M059J (cell line): ENCODE measurements at regions not wholly inside any gene's neighbourhood (a gene's known extent, or its start where the extent isn't known, plus 50 kb on each side); places are given as distances from the start of the nearest gene placed in this dataset.

Source experiments
- DNase-seq: peaks from one replicate; pipeline ENCODE4 v3.0.0-alpha.2; 2012; ENCODE audit warnings: low read depth

DNA sequence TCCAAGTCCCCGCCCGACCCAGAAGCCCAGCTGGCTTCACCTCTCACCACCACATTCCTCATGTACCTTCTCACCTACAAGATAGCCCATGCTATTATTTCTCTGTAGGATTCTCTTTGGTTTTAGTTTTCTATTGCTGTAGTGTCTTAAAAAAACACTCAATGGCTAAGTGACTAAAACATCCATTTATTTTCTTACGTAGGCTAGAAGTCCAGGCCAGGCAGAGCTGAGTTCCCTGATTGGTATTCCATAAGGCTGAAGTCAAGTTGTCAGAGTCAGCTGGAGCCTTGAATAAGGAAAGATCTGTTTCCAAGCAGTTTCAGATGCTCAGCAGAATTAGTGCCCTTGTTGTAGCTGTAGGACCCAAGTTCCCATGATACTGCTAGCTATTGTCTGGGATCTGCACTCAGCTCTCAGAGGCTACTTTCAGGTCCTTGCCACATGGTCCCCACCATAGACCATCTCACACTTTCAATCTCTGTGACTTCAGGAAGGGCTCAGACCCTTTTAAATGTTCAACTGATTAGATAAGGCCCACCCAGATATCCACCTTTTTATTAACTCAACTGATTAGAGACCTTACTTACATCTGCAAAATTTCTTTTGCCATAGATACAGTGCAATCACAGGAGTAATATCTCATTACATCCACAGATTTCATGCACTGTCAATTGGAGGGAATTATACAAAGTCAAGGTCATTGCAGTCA is 371.0 kb downstream of the TGFB2 start:
- no peak for DNase-seq

DNA sequence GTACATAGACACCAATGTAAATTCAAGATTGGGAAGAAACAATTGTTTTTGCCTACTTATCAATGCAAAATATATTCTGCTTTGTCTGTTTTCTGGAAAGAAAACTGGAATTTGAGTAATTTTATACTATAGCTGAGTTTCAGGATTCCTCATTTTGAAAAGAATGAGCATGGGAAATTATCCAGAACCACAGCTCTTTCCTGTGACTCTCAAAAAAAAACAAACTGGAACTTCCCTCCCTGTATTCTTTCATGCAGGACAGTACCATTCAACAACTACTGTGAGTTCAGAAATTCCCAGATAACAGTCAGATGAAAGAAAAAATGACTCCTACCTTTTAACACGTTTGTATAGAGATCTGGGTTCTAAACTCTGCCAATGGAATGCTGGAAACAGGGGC is 372.4 kb downstream of the TGFB2 start:
- peak; percentile 60 for DNase-seq

DNA sequence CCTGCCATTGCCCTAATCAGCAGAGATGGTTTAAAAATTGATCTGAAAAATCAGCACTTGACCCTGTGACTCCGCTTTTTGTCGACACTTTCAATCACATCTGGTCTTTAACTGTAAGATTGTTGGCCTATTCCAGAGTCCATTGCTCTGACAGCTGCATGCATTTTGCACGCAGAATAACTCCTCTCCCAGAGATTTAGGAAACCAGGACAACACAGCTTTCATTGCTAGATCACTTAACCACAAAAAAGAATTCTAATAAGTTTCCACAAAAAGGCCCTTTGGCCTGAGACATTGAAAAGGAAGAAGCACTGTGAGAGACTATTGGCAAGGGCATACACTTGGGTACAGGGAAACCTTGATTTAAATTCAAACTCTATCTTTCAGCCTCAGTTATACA is 373.1 kb downstream of the TGFB2 start:
- peak; percentile 66 for DNase-seq

DNA sequence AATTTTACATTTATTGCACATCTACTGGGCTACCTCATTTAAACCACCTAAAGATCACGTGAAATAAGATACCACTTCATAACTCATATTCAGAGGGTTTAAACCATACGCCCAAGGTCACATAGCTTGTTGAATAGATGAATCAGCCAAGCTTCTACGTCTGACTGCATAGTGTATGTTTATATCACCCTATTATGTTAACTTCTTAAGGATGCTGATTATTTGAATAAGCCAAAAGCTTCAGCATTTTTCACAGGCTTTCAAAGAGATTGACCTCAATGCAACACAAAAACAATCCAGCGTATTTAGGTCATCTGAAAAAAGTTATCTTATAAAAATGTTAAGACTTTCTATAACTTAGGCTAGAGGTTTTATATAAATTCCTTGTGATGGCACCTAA is 373.8 kb downstream of the TGFB2 start:
- peak; percentile 16 for DNase-seq

DNA sequence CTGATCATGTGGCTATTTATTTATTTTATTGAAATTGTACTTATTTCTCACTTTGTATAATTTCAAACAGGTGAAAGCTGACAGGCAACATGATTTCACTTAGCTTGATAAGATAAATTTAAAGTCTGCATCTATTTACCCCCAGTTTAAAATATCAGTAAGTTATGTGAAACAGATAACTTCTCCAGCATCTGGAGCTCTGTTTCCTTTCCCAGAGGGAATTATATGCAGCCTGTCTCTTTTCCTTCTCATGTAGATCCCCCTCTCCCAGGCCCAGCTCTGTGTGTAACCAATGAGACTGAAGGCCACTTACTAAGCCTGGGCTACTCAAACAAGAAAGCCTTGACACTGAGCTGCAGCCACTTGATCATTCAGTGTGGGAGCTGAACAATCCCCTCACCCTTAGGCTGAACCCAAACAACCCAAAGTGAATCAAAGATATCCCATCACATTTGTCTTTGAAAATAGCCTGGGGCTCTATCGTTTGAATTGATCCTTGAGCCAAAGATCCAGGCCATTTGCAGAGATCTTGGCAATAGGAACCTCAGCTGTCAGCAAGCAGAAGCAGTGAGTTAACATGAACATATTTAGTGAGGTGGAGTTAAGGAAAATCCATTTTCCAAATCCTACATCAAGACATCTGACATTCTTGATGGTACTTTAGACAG is 383.9 kb downstream of the TGFB2 start:
- DNase-seq: no peak

DNA sequence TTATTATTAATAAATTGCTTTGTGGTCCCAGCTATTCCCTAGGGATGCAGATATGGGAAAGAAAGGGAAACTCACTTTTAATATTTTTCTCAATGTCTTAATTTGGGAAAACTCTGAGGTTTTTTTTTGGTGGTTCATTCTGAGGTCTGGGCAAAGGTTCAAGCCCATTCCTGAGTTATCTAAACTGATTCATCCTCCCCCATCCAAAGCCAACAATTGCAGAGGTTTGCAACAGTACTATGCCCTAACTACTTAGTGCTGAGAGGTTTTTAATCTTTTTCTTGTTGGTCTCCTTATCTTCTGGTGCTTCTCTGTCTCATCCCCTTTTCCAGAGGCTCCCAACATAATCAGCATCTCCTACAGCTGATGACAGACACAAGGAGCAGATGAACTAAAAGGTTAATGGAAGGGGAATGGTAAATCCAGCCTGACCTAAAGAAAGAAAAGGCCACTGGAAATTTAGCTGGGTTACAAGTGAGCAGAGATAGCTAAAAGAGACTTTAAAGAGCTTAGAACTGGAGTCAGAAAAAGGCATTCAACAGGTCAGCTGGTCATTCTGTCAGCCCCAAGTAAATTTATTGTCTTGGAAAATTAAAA is 390.4 kb downstream of the TGFB2 start:
- peak; percentile 74 for DNase-seq

DNA sequence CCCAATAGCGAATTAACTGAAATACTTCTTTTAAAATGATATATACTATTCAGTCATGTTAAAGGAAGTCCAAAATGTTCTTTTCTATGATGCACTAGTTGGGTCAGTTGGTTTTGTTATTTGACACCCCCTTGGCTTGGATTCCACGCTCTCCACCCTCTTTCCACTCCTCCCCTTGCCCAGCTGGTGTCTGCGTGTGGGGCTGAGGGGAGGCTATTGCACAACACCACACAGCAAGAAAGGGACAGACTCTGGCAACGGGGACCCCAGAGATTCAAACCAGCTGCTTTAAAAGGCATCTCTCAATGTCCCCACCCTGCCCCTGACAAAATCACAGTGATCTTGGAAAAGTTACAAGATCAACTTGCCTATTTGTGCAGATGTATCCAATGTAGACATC is 394.3 kb downstream of the TGFB2 start:
- no peak for DNase-seq

DNA sequence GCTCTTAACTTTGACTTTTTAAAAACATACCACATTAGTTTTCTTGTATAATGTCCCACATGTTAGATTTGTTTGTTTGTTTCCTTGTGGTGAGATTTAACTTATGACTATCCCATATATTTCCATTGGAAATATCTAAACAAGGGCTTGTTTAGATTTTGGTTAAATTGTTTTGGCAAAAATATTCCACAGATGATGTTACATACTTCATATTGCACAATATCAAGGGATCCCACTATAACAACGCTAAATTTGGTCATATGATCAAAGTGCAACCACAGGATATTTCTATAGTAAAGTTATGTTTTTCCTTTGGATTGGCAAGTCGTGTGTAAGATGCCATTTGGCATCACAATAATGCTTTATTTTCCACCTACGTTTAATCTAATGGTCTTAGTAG is 396.7 kb downstream of the TGFB2 start:
- DNase-seq: peak; percentile 10

DNA sequence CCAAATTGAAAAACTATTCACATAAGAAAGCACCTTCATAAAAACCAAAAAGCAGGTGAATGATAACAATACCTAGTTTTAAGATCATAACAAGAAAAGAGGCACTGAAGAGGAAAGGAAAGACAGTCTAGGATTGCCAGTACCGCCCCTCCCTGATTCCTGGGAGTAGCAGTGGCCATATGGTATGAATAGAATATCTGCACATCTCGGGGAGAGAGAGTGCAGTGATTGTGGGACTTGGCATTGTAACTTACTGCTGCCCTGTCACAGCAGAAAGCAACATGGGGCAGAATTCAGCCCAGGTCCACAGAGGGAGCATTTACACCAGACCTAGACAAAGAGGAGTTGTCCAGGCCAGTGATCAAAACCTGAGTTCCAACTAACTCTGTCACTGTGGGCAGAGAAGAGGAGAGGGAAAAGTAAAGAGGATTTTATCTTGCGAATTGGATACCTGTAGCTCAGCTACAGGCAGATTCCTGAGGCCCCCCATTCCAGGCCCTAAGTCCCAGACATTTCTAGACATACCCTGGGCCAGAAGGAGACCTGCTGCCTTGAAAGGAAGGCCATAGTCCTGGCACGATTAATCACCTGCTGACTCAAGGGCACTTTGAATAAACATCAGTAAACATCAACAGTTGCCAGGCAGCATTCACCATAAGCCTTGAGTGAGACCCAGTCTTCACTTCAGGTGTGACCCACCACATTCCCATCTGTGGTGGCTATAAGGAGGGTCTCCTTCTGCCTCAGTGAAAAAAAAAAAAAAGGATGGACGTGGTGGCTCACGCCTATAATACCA is 397.5 kb downstream of the TGFB2 start:
- DNase-seq: peak; percentile 89

DNA sequence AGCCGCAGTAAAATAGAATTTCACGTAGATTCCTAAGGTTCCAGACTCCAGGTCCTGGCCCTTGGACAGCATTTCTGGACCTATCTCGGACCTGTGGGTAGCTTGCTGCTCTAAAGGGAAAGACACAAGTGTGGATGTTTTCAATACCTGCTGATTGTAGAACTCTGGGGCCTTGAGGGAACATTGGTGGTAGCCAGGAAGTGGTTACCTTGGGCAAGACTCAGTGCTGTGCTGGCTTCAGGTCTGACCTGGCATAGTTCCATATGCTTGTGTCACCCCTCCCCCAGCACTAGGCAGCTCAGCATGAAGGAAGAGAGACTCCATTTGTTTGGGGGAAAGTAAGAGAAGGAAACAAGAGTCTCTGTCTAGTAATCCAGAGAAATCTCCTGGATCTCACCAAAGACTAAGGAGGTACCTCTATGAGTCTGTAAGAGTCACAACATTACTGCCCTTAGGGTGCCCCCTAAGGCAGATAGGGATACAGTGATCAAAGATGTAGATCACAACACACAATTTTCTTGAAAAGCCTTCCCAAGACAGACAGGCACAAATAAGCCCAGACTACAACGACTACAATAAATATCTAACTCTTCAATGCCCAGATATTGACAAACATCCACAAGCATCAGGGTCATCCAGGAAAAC is 398.8 kb downstream of the TGFB2 start:
- DNase-seq: peak; percentile 57

DNA sequence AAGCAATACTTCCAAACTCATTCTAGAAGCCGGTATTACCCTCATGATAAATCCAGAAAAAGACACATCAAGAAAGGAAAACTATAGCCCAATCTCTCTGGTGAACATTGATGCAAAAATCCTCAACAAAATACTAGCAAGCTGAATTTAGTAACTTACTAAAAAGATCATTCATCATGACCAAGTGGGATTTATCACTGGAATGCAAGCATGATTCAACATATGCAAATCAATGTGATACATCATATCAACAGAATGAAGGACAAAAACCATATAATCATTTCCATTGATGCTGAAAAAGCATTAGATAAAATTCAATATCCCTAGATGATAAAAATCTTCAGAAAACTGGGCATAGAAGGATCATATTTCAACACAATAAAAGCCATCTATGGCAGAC is 402.9 kb downstream of the TGFB2 start:
- no peak for DNase-seq

DNA sequence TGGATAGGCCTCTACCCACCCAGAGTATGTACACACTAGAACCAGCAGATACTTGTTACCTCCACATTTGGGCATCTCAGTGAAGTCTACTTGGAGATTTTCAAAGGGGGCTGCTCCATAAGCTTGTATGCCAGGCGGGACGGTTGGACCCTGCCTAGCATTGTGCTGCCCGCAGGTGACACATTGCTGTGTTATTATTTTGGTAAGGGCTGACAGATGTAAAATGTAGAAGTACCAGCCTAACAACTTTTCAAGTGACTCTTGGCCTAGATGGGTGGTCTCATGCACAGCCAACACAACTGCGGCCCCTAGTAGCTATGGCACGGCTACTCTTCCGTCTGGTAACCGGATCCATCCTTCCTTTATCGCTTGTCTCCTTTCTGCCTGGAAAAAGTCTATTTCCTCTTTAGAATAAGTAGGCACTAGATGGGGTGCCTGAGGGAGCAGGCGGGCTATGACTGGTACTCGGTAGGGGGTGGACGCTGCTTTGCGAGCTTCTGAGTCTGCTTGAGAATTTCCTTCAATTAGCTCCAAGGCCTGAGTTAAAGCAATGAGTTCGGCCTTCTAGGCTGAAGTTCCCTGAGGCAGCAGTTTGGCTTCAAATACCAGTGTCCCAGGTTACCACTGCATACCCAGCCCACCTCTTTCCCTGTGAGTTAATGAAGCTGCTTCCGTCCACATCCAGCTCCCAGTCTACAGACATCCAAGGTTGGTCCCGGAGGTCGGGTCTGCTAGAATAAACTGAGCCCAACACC is 405.3 kb downstream of the TGFB2 start:
- peak; percentile 12 for DNase-seq

DNA sequence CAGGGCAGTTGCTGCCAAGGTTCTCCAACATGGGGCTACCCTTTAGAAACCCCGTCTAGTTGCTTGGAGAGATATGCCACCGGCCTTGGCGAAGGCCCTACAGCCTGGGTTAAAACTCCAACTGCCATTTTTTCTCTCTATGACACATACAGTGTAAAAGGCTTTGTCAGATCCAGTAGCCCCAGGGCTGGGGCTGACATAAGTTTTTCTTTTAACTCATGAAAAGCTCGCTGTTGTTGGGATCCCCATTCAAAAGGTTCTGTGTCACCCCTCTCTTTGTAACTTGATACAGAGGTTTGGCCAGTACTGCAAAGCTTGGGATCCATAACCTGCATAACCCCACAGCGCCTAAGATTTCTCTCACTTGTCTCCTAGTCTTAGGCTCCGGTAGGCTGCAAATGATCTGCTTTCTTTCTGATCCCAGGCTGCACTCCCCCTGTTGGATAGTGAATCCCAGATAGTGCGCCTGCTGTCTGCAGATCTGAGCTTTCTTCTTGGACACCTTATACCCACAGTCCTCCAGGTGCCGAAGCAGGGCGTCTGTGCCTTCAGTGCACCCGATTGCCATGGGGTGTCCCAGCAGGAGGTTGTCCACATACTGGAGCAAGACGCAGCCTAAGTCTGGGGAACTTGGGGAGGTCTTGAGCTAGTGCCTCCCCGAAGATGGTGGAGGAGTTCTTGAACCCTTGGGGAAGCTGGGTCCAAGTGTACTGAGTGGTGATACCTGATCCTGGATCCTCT is 406.2 kb downstream of the TGFB2 start:
- DNase-seq: peak; percentile 74

DNA sequence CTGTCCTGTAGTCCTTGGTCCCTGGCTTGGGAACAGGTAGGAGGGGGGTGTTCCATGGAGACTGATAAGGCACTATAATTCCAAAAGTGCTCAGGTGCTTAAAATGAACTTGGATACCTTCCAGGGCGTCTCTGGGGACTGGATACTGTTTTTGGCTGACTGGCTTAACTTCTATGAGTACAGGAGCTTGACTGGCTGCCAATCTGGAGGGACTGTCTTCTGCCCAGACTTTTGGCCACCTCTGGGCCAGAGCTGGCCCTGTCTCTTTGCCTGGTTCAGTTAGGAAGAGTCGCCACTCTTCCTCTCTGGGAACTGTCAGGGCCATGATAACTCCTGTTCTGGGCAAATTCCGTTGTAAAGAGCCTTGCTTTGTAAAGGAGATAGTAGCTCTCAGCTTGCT is 407.0 kb downstream of the TGFB2 start:
- DNase-seq: no peak

DNA sequence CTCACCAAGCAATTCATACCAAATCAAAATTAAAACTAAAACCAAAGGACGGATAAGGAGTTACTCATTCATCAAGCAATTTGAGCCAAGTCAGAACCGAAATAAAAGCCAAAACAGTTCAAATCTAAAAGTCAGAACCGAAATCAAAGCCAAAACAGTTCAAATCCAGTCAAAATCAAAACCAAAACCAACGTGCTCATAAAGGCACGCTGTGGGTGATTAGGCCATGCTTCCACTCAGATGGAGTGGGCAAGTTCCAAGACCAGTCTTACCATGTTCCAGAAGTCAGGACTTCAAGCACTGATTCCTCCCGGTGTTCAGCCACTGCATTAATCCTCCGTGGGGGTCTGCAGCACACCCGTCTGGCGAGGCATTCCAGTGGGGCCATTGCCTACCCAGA is 409.3 kb downstream of the TGFB2 start:
- no peak for DNase-seq

DNA sequence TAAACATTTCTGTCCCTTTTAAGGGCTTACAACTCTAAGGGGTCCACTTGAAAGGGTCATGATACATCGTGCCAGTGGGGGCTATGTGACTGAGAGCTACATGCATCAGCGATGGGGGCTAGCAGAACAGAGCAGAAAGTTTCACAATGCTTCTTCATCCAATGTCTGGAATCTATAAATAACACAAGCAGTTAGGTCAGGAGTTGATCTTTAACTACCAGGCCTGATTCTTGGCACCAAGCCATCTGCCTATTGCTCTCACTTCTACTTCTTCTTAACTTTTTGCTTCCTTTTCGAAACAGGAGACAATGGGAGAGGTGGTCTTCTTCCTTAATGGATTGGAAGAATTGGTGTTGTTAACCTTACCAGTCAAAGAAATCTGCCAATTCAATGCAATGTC is 410.0 kb downstream of the TGFB2 start:
- no peak for DNase-seq

DNA sequence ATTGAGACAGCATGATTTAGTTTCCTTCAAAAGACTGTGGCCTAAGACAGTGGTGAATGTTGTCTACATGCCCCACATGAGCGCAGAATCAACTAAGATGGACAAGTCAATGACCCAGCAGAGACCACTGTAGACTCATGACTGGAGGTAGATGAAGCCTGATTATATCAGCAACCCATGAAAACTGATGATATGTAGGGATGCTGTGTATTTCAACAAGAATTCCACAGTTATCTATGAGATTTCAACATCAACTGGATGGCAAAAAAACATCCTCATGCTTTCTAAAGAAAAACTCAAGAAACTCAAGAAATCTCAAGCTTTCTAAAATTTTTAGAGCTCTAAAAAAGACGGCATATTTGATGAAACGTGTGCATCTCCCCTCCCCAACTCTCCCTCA is 413.9 kb upstream of the LYPLAL1 start:
- DNase-seq: no peak

DNA sequence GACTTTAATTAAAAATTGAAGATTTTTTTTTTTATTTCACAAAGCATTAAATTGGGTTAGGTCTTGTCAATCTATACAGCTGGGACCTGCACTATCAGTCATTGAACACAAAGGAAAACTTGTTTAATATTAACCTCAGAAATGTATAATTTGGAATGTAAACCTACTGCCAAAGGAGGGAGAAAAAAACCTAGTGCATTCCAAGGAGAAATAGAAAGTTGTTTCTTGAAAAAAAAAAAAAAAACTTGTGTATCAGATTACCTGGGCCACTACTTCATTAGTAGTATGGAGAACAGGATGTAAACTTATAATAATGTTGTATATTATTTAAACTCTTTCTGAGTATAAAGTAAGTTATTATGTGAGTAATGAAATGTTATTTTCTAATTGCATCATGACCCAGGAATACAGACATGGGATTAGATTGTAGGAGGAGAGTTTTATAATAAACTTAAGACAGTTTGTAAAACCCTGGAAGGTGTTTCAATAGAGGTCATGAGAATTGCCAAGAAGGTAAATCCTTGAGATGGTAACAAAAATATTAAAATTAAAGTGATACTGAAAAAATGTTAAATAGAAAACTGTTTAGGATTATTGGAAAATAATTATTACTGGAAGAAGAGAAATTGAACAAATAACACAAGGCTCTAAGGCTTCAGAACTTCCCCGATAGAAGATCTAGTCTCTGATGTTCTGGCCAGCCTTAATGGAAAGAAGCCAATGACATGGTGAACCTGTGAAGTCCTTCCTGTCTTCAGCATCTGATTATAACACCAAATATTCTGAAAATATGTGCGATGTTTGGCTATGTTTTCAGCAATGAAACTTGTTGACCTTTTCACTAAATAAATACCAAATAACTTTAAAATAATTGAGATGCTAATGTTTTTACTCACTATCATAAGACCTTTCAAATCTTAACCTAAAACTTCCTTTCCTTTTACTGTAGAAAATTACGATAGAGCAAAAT is 412.8 kb upstream of the LYPLAL1 start:
- no peak for DNase-seq

DNA sequence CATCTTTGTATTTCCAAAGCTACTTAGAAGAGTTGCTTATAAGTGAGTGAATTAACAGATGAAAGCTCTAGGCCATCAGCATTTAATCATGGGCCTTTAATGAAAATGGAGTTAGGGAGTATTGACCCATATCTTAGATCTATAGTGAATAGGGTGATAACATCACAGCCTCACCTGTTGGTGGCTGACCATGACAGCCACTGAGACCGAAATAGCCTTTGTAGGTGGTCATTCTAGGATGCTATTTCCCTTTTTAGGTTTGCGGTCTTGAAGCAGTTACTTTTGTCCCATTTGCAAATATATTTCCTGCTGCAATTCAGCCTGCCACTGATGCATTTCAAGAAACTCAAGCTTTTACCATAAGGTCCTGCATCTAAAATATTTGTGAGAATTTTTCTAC is 410.1 kb upstream of the LYPLAL1 start:
- DNase-seq: no peak
